ENCODE measurements at regions not wholly inside any gene's neighbourhood (a gene's known extent, or its start where the extent isn't known, plus 50 kb on each side); places are given as distances from the start of the nearest gene placed in this dataset.

DNA sequence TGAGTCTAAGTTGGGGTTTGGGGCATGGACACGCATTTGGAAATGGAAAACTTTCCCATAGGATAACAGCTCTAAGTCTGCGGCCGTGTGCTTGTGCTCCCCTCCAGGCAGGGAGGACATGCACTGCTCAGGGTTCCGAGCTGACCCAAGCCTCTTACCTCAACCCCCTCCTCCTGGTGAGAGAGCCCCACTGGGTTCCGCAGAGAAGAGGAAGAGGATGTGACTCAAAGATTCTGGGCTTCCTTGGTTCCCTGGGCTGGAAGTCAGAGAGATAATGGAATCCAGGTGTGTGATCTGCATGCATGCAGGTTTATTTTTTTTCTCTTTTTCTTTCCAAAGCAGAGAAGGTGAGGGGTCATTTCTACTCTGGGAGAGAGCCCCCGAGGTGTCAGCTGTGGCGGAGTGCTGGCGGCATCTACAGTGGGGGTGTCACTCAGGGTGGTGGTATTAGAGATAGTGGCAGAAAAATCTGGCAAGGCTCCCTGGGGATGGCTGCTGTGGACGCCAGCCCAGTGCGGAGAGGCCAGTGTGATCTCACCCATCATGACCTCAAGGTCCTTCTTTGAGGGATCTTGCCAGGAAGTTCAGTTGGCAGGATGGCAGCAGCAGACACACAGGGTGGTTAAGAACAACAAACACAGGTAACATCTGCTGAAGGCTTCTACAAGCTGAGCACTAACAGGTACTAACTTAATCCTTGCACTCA lies 168.7 kb upstream of the HAND2 start:
- DNase-seq (ENCODE audit: low spot score): no peak
- TF ChIP-seq, protein P1, sequence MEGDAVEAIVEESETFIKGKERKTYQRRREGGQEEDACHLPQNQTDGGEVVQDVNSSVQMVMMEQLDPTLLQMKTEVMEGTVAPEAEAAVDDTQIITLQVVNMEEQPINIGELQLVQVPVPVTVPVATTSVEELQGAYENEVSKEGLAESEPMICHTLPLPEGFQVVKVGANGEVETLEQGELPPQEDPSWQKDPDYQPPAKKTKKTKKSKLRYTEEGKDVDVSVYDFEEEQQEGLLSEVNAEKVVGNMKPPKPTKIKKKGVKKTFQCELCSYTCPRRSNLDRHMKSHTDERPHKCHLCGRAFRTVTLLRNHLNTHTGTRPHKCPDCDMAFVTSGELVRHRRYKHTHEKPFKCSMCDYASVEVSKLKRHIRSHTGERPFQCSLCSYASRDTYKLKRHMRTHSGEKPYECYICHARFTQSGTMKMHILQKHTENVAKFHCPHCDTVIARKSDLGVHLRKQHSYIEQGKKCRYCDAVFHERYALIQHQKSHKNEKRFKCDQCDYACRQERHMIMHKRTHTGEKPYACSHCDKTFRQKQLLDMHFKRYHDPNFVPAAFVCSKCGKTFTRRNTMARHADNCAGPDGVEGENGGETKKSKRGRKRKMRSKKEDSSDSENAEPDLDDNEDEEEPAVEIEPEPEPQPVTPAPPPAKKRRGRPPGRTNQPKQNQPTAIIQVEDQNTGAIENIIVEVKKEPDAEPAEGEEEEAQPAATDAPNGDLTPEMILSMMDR (IDR thresholded peaks at IDR 0.05; ENCODE audit: extremely low read depth, insufficient read depth, missing control alignments): no peak

GRCh38 chr4:173697840-173698239 lies 167.8 kb upstream of the HAND2 start:
- no peak for DNase-seq (ENCODE audit: low spot score)
- in situ Hi-C loops (cut with MboI; ENCODE audit: low pct_unique_long_range_greater_than_20kb, low sequenced_read_pairs, unreplicated experiment): no loop called here
- TF ChIP-seq, protein P1 (IDR thresholded peaks at IDR 0.05; ENCODE audit: extremely low read depth, insufficient read depth, missing control alignments): no peak

More for the DNA sequence above, 168.7 kb upstream of the HAND2 start:
- in situ Hi-C loops (cut with MboI; ENCODE audit: low pct_unique_long_range_greater_than_20kb, low sequenced_read_pairs, unreplicated experiment): no loop called here

GRCh38 chr4:173696551-173696950 lies 166.5 kb upstream of the HAND2 start:
- in situ Hi-C loops (cut with MboI; ENCODE audit: low pct_unique_long_range_greater_than_20kb, low sequenced_read_pairs, unreplicated experiment): no loop called here
- no peak for DNase-seq (ENCODE audit: low spot score)
- TF ChIP-seq, protein P1 (IDR thresholded peaks at IDR 0.05; ENCODE audit: extremely low read depth, insufficient read depth, missing control alignments): no peak

DNA sequence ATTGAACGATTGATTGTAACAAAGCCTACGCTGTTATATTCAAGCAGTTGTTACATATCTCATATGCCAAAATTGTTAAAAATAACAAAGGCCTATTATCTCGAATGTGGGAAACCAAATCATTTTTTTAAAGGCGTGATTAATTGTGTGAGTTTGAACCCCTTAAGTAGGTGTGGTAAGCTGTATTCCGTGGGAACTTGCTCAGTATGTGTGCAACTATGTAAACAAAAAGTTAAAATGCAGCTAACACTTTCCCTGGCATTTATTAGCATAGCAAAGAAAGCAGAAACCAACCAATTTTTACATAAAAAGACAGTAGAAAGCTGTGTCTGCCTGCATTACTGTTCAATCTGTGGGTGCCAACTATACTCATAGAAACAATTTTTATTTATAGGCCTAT lies 166.0 kb upstream of the HAND2 start:
- in situ Hi-C loops (cut with MboI; ENCODE audit: low pct_unique_long_range_greater_than_20kb, low sequenced_read_pairs, unreplicated experiment): no loop called here
- no peak for DNase-seq (ENCODE audit: low spot score)
- TF ChIP-seq, protein P1 (IDR thresholded peaks at IDR 0.05; ENCODE audit: extremely low read depth, insufficient read depth, missing control alignments): no peak

- TF ChIP-seq, protein P1 (IDR thresholded peaks at IDR 0.05; ENCODE audit: extremely low read depth, insufficient read depth, missing control alignments): no peak
- in situ Hi-C loops (cut with MboI; ENCODE audit: low pct_unique_long_range_greater_than_20kb, low sequenced_read_pairs, unreplicated experiment): no loop called here
Observed at GRCh38 chr4:173685831-173686210, 155.8 kb upstream of the HAND2 start.

DNA sequence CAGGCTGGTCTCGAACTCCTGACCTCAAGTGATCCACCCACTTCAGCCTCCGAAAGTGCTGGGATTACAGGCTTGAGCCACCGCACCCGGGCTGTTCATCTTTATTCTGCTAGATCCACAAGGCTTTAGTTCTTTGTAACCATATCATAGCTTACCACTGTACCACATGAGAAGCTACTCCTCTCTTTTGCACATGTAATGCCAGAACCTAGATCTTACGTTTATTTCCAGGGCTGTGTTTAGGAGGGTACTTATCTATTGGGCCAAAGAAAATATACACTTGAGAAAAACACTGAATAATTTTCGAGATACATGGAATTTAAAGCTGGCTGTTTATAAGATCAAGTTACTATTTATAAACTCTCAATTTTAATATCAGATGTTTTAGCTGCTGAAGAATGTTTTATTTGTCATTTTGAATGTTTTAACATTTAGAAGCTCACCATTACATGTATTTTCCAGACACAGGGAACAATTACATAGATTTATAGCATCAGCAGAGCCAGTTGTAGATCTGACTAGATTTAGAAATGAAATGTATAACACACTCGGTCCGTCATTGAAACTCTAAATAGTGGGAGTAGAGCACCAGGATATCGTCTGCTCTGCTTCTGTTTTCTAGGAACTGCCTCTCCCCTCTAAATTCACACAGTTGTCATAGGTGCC lies 155.3 kb upstream of the HAND2 start:
- no peak for DNase-seq (ENCODE audit: low spot score)
- in situ Hi-C loops (cut with MboI; ENCODE audit: low pct_unique_long_range_greater_than_20kb, low sequenced_read_pairs, unreplicated experiment): no loop called here
- TF ChIP-seq, protein P1 (IDR thresholded peaks at IDR 0.05; ENCODE audit: extremely low read depth, insufficient read depth, missing control alignments): no peak

More at GRCh38 chr4:173685831-173686210, 155.8 kb upstream of the HAND2 start:
- no peak for DNase-seq (ENCODE audit: low spot score)
